Osteocyte (in vitro differentiated cells): ENCODE measurements at regions not wholly inside any gene's neighbourhood (a gene's known extent, or its start where the extent isn't known, plus 50 kb on each side); places are given as distances from the start of the nearest gene placed in this dataset.

Source experiments
- DNase-seq: peaks from one replicate; pipeline ENCODE4 v3.0.0; 2021; ENCODE audit warnings: mixed read lengths; ENCODE audit not compliant: unreplicated experiment; ENCODE audit errors: extremely low spot score
- H3K27ac Mint-ChIP-seq: one replicate; pipeline ENCODE4 v1.8.0; 2021; ENCODE audit warnings: mild to moderate bottlenecking, mixed read lengths; ENCODE audit not compliant: unreplicated experiment
- H3K27me3 Mint-ChIP-seq: one replicate; pipeline ENCODE4 v1.8.0; 2021; ENCODE audit warnings: mixed read lengths; ENCODE audit not compliant: unreplicated experiment
- H3K36me3 Mint-ChIP-seq: one replicate; pipeline ENCODE4 v1.8.0; 2021; ENCODE audit warnings: mixed read lengths; ENCODE audit not compliant: unreplicated experiment
- H3K4me1 Mint-ChIP-seq: one replicate; pipeline ENCODE4 v1.8.0; 2021; ENCODE audit warnings: mixed read lengths; ENCODE audit not compliant: unreplicated experiment
- H3K4me3 Mint-ChIP-seq: one replicate; pipeline ENCODE4 v1.8.0; 2021; ENCODE audit warnings: mild to moderate bottlenecking, moderate library complexity, mixed read lengths; ENCODE audit not compliant: unreplicated experiment
- H3K9me3 Mint-ChIP-seq: one replicate; pipeline ENCODE4 v1.8.0; 2021; ENCODE audit warnings: mixed read lengths; ENCODE audit not compliant: unreplicated experiment
- CTCF ChIP-seq: fragments of 200-600 bp; sonication (generic); IDR thresholded peaks from 2 replicates; pipeline ENCODE4 v1.5.0; 2021; ENCODE audit warnings: antibody characterized with exemption, mild to moderate bottlenecking, moderate library complexity

- H3K27ac Mint-ChIP-seq: no peak overlapping the region
- no peaks in the 10 kb centered on the region for H3K9me3 Mint-ChIP-seq
- DNase-seq: no peak
- no peak overlapping the region for H3K4me3 Mint-ChIP-seq
- peaks cover 16% of the 10 kb centered on the region for H3K27me3 Mint-ChIP-seq
- H3K36me3 Mint-ChIP-seq: no peaks in the 10 kb centered on the region
- H3K4me1 Mint-ChIP-seq: no peaks in the 10 kb centered on the region
- no peak for TF ChIP-seq CTCF
These were observed 263.5 kb downstream of the TMA16 start for GRCh38 chr4:163758032-163758431.

GRCh38 chr4:163762741-163763140 lies 268.3 kb downstream of the TMA16 start:
- no peak for TF ChIP-seq CTCF
- Mint-ChIP-seq H3K27me3 (peaks cover 16% of the 10 kb centered on the region), H3K36me3 (no peaks in the 10 kb centered on the region), H3K4me3 (no peak overlapping the region), H3K9me3 (no peaks in the 10 kb centered on the region), H3K27ac (no peak overlapping the region), H3K4me1 (no peaks in the 10 kb centered on the region)
- DNase-seq: no peak

- no peaks in the 10 kb centered on the region for H3K36me3 Mint-ChIP-seq
- H3K4me3 Mint-ChIP-seq: no peak overlapping the region
- no peaks in the 10 kb centered on the region for H3K9me3 Mint-ChIP-seq
- no peak for TF ChIP-seq CTCF
- H3K4me1 Mint-ChIP-seq: no peaks in the 10 kb centered on the region
- H3K27me3 Mint-ChIP-seq: peaks cover 16% of the 10 kb centered on the region
- DNase-seq: no peak
- no peak overlapping the region for H3K27ac Mint-ChIP-seq
These were observed 270.1 kb downstream of the TMA16 start for GRCh38 chr4:163764569-163764968.

GRCh38 chr4:163768014-163768413 lies 273.5 kb downstream of the TMA16 start:
- TF ChIP-seq CTCF: no peak
- no peak overlapping the region for H3K27ac Mint-ChIP-seq
- peaks cover 3% of the 10 kb centered on the region for H3K27me3 Mint-ChIP-seq
- no peak overlapping the region for H3K4me3 Mint-ChIP-seq
- no peaks in the 10 kb centered on the region for H3K36me3 Mint-ChIP-seq
- no peak for DNase-seq
- H3K9me3 Mint-ChIP-seq: no peaks in the 10 kb centered on the region
- no peaks in the 10 kb centered on the region for H3K4me1 Mint-ChIP-seq

GRCh38 chr4:163772238-163772637 lies 277.7 kb downstream of the TMA16 start:
- no peaks in the 10 kb centered on the region for H3K36me3 Mint-ChIP-seq
- no peaks in the 10 kb centered on the region for H3K4me1 Mint-ChIP-seq
- TF ChIP-seq CTCF: no peak
- no peak overlapping the region for H3K4me3 Mint-ChIP-seq
- no peaks in the 10 kb centered on the region for H3K9me3 Mint-ChIP-seq
- H3K27me3 Mint-ChIP-seq: peaks cover 5% of the 10 kb centered on the region
- no peak for DNase-seq
- no peak overlapping the region for H3K27ac Mint-ChIP-seq
